Calu3 (cell line): ENCODE measurements at regions not wholly inside any gene's neighbourhood (a gene's known extent, or its start where the extent isn't known, plus 50 kb on each side); places are given as distances from the start of the nearest gene placed in this dataset.

ENCODE experiments used
- BruUV-seq: library from RNA; stranded (reverse); fragments of 400-500 nt; replicated peaks from 2 replicates; lab custom pipeline; 2021; lab: Mats Ljungman, UMichigan
- CTCF ChIA-PET: fragments of 300-600 bp; sonication (Branson Sonifier 250); formaldehyde crosslinking; loops from one replicate; lab custom pipeline; 2022; ENCODE audit warnings: antibody characterized with exemption; lab: Charles Lee
- DNase-seq: peaks from one replicate; pipeline ENCODE4 v3.0.0; 2022
- H3K27ac Mint-ChIP-seq: one replicate; pipeline ENCODE4 v1.8.0; 2022; ENCODE audit warnings: mixed read lengths; ENCODE audit not compliant: unreplicated experiment
- H3K27me3 Mint-ChIP-seq: one replicate; pipeline ENCODE4 v1.8.0; 2022; ENCODE audit warnings: mixed read lengths; ENCODE audit not compliant: unreplicated experiment
- H3K36me3 Mint-ChIP-seq: one replicate; pipeline ENCODE4 v1.8.0; 2022; ENCODE audit warnings: mild to moderate bottlenecking, moderate library complexity, mixed read lengths; ENCODE audit not compliant: insufficient read depth, unreplicated experiment
- H3K4me1 Mint-ChIP-seq: one replicate; pipeline ENCODE4 v1.8.0; 2022; ENCODE audit warnings: mild to moderate bottlenecking, low read depth, mixed read lengths; ENCODE audit not compliant: unreplicated experiment
- H3K4me3 Mint-ChIP-seq: one replicate; pipeline ENCODE4 v1.8.0; 2022; ENCODE audit warnings: mild to moderate bottlenecking, low read depth, moderate library complexity, mixed read lengths; ENCODE audit not compliant: unreplicated experiment
- H3K9me3 Mint-ChIP-seq: one replicate; pipeline ENCODE4 v1.8.0; 2022; ENCODE audit warnings: low read depth, mixed read lengths; ENCODE audit not compliant: unreplicated experiment
- intact Hi-C: fragments of 100-400 bp; cut with micrococcal nuclease; formaldehyde crosslinking; loops from one replicate; pipeline ENCODE4 v1.10.0; 2022; ENCODE audit not compliant: unreplicated experiment
- TF ChIP-seq, protein P1 (sequence below): fragments of 200-600 bp; IDR thresholded peaks from one replicate; pipeline ENCODE4 v1.8.0; 2022; ENCODE audit warnings: antibody characterized with exemption; ENCODE audit not compliant: unreplicated experiment

DNA sequence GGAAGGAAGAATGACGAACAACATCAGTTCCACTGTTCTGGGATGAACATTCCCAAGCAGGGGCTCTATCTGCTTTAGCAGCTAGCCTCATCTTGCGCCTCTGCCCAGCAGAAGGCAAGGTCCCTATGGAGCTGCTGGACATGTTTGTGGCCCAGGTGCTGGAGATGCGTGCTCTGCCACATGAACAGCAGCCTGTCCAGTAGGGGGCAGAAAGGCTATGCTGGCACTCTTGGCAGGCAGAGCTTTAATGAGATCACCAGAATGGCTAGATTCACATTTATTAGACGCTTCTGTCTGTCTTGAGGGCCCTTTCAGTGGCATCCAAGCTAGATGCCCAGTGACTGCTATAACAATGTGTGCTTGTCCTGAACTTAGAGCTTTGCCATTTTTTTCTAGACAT, 1826.0 kb downstream of the STIM2 start:
- CTCF ChIA-PET = no interaction called here
- no peak overlapping the region for H3K27ac Mint-ChIP-seq
- no TSS peak for BruUV-seq
- no peaks in the 10 kb centered on the region for H3K27me3 Mint-ChIP-seq
- H3K9me3 Mint-ChIP-seq = peaks cover 8% of the 10 kb centered on the region
- TF ChIP-seq, protein P1, sequence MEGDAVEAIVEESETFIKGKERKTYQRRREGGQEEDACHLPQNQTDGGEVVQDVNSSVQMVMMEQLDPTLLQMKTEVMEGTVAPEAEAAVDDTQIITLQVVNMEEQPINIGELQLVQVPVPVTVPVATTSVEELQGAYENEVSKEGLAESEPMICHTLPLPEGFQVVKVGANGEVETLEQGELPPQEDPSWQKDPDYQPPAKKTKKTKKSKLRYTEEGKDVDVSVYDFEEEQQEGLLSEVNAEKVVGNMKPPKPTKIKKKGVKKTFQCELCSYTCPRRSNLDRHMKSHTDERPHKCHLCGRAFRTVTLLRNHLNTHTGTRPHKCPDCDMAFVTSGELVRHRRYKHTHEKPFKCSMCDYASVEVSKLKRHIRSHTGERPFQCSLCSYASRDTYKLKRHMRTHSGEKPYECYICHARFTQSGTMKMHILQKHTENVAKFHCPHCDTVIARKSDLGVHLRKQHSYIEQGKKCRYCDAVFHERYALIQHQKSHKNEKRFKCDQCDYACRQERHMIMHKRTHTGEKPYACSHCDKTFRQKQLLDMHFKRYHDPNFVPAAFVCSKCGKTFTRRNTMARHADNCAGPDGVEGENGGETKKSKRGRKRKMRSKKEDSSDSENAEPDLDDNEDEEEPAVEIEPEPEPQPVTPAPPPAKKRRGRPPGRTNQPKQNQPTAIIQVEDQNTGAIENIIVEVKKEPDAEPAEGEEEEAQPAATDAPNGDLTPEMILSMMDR = no peak
- no peak for DNase-seq
- H3K36me3 Mint-ChIP-seq = no peaks in the 10 kb centered on the region
- intact Hi-C loops = no loop called here
- no peaks in the 10 kb centered on the region for H3K4me1 Mint-ChIP-seq
- H3K4me3 Mint-ChIP-seq = no peak overlapping the region

DNA sequence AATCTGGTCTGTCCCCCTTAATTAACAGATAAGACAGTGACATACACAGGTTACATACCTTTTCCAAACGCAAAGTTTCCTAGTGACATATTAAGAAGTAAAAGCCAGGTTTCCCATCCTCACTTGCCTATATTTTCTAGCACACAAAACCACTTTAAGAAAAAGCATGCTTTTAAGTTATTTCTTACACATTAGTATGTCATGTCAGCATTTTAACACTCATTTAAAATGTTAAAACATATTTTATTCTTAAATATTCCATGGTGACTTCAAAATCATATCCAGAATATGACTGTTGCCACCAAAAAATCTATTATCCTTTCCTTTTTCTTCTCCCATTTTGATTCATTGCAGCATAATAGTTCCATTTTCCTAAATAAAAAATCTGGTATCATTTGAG, 1830.2 kb downstream of the STIM2 start:
- TF ChIP-seq, protein P1 = no peak
- no TSS peak for BruUV-seq
- CTCF ChIA-PET = no interaction called here

DNA sequence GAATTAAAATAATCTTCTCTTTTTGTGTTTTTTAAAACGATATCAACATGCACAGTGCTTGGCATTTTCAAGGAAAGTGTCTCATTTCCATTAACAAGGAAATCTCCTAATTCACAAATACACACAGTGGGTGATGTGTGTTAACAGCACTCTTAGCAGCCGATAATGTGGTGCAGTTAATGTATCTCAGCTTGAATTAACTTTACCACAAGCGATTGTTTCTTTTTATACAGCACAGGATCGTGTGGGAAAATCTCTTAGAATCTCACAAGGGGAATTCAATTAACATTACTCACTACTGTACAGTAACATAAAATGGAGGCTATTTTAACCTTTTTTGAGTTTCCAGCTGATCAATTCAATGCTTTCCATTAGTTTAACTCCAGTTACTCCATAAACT, 1841.9 kb downstream of the STIM2 start:
- CTCF ChIA-PET = no interaction called here

More for the DNA sequence above, 1830.2 kb downstream of the STIM2 start:
- H3K4me3 Mint-ChIP-seq = no peak overlapping the region
- intact Hi-C loops = no loop called here
- DNase-seq = no peak
- H3K27me3 Mint-ChIP-seq = no peaks in the 10 kb centered on the region
- H3K36me3 Mint-ChIP-seq = no peaks in the 10 kb centered on the region
- H3K4me1 Mint-ChIP-seq = no peaks in the 10 kb centered on the region
- no peak overlapping the region for H3K27ac Mint-ChIP-seq
- H3K9me3 Mint-ChIP-seq = peaks cover 3% of the 10 kb centered on the region

DNA sequence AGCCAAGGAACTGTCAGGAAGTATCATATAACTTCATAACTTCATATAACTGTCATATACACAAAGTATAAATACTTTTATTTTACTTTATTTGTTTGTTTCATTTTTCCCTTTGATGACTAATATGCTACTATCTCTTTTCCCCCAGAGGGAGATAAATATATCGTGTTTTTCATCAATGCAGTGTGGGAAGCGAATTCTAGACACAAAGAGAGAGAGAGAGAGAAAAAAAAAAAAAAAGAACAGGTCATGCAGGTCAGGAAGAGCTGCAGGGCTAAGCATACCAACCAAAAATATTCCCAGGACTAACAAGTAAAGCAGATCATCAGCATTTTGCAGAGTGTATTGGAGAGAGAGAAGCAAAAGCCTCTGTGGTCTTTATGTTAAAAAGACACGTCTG, 1849.2 kb downstream of the STIM2 start:
- Mint-ChIP-seq H3K27me3 (no peaks in the 10 kb centered on the region), H3K9me3 (peaks cover 8% of the 10 kb centered on the region), H3K4me1 (no peaks in the 10 kb centered on the region), H3K27ac (no peak overlapping the region), H3K36me3 (no peaks in the 10 kb centered on the region), H3K4me3 (no peak overlapping the region)
- TF ChIP-seq, protein P1 = no peak
- CTCF ChIA-PET = no interaction called here
- DNase-seq = no peak
- intact Hi-C loops = no loop called here
- BruUV-seq = no TSS peak

More for the DNA sequence above, 1841.9 kb downstream of the STIM2 start:
- no peak overlapping the region for H3K27ac Mint-ChIP-seq
- no peaks in the 10 kb centered on the region for H3K36me3 Mint-ChIP-seq
- no peaks in the 10 kb centered on the region for H3K27me3 Mint-ChIP-seq
- no TSS peak for BruUV-seq
- TF ChIP-seq, protein P1 = no peak
- no peak overlapping the region for H3K4me3 Mint-ChIP-seq
- H3K9me3 Mint-ChIP-seq = no peaks in the 10 kb centered on the region
- H3K4me1 Mint-ChIP-seq = no peaks in the 10 kb centered on the region
- DNase-seq = no peak
- intact Hi-C loops = no loop called here
